ENCODE measurements at regions not wholly inside any gene's neighbourhood (a gene's known extent, or its start where the extent isn't known, plus 50 kb on each side); places are given as distances from the start of the nearest gene placed in this dataset.
"Not testable (repeated sequence)": the region's sequence is repeated elsewhere in the genome, so short reads cannot be mapped to it uniquely, and the experiment has no call there.

- no peak for DNase-seq
- no peaks in the 10 kb centered on the region for H3K36me3 ChIP-seq (ENCODE audit: insufficient read depth in 1 of 2, low read depth in 1 of 2)
- H3K27ac ChIP-seq: no peak overlapping the region
- TF ChIP-seq CTCF (IDR thresholded peaks at IDR 0.05): no peak
- no peaks in the 10 kb centered on the region for H3K9me3 ChIP-seq
- no peak overlapping the region for H3K4me3 ChIP-seq
- intact Hi-C loops (cut with DNase I): no loop called here
- no peak for ATAC-seq
- 34 to 38% (median 36%) methylated on average over 2 of the region's 2 CpGs for WGBS, 3 donors
- no peaks in the 10 kb centered on the region for H3K27me3 ChIP-seq (ENCODE audit: insufficient read depth in 3 of 3, low read length in 2 of 3)
- no peaks in the 10 kb centered on the region for H3K4me1 ChIP-seq
Measured at GRCh38 chr1:147384804-147385203, 142.3 kb downstream of the CHD1L start.

GRCh38 chr1:147388969-147389368, 146.5 kb downstream of the CHD1L start:
- H3K4me3 ChIP-seq: no peak overlapping the region
- H3K36me3 ChIP-seq (ENCODE audit: insufficient read depth in 1 of 2, low read depth in 1 of 2): no peaks in the 10 kb centered on the region
- no peak for TF ChIP-seq CTCF (IDR thresholded peaks at IDR 0.05)
- WGBS, 3 donors: 72 to 73% (median 73%) methylated on average over 4 of the region's 4 CpGs
- DNase-seq (no peak), ATAC-seq (no peak)
- peaks cover 4% of the 10 kb centered on the region for H3K9me3 ChIP-seq
- H3K4me1 ChIP-seq: no peaks in the 10 kb centered on the region
- intact Hi-C loops (cut with DNase I): no loop called here
- H3K27ac ChIP-seq: no peak overlapping the region
- H3K27me3 ChIP-seq (ENCODE audit: insufficient read depth in 3 of 3, low read length in 2 of 3): no peaks in the 10 kb centered on the region

GRCh38 chr1:147389532-147390184, 147.2 kb downstream of the CHD1L start:
- peak in 1 of 2 donors; percentile 30 for DNase-seq
- WGBS, 3 donors: 74% methylated on average over 8 of the region's 8 CpGs

GRCh38 chr1:147390185-147390542, 147.7 kb downstream of the CHD1L start:
- peaks cover 4% of the 10 kb centered on the region for H3K9me3 ChIP-seq
- no peak for ATAC-seq
- intact Hi-C loops (cut with DNase I): no loop called here
- DNase-seq: no peak
- H3K27ac ChIP-seq: no peak overlapping the region
- H3K27me3 ChIP-seq (ENCODE audit: insufficient read depth in 3 of 3, low read length in 2 of 3): no peaks in the 10 kb centered on the region
- no peak overlapping the region for H3K4me3 ChIP-seq
- 21 to 25% (median 24%) methylated on average over 3 of the region's 3 CpGs for WGBS, 3 donors
- no peak for TF ChIP-seq CTCF (IDR thresholded peaks at IDR 0.05)
- H3K36me3 ChIP-seq (ENCODE audit: insufficient read depth in 1 of 2, low read depth in 1 of 2): no peaks in the 10 kb centered on the region
- no peaks in the 10 kb centered on the region for H3K4me1 ChIP-seq

More at GRCh38 chr1:147389532-147390184, 147.2 kb downstream of the CHD1L start:
- Histone ChIP-seq H3K36me3 (ENCODE audit: insufficient read depth in 1 of 2, low read depth in 1 of 2) (no peaks in the 10 kb centered on the region), H3K9me3 (peaks cover 4% of the 10 kb centered on the region), H3K27me3 (ENCODE audit: insufficient read depth in 3 of 3, low read length in 2 of 3) (no peaks in the 10 kb centered on the region), H3K4me3 (no peak overlapping the region), H3K27ac (no peak overlapping the region), H3K4me1 (no peaks in the 10 kb centered on the region)
- intact Hi-C loops (cut with DNase I): no loop called here
- TF ChIP-seq CTCF (IDR thresholded peaks at IDR 0.05): peak; percentile 50
- ATAC-seq: no peak

GRCh38 chr1:147391114-147391513, 148.6 kb downstream of the CHD1L start:
- H3K4me3 ChIP-seq: no peak overlapping the region
- intact Hi-C loops (cut with DNase I): no loop called here
- no peak for TF ChIP-seq CTCF (IDR thresholded peaks at IDR 0.05)
- no peak overlapping the region for H3K27ac ChIP-seq
- H3K9me3 ChIP-seq: peaks cover 4% of the 10 kb centered on the region
- DNase-seq: no peak
- H3K4me1 ChIP-seq: no peaks in the 10 kb centered on the region
- H3K36me3 ChIP-seq (ENCODE audit: insufficient read depth in 1 of 2, low read depth in 1 of 2): no peaks in the 10 kb centered on the region
- no peak for ATAC-seq
- 81 to 94% (median 93%) methylated on average over 8 of the region's 8 CpGs for WGBS, 3 donors
- no peaks in the 10 kb centered on the region for H3K27me3 ChIP-seq (ENCODE audit: insufficient read depth in 3 of 3, low read length in 2 of 3)

- 82 to 88% (median 86%) methylated on average over 19 to 20 of the region's 21 CpGs for WGBS, 3 donors
- H3K36me3 ChIP-seq (ENCODE audit: insufficient read depth in 1 of 2, low read depth in 1 of 2); H3K9me3 ChIP-seq; ATAC-seq; intact Hi-C loops (cut with DNase I); H3K4me1 ChIP-seq; H3K27ac ChIP-seq; H3K4me3 ChIP-seq; DNase-seq; H3K27me3 ChIP-seq (ENCODE audit: insufficient read depth in 3 of 3, low read length in 2 of 3): not testable (repeated sequence)
Measured at GRCh38 chr1:147402326-147403045, 138.8 kb upstream of the BCL9 start.

GRCh38 chr1:147404344-147404743, 137.0 kb upstream of the BCL9 start:
- H3K4me3 ChIP-seq; H3K27ac ChIP-seq; ATAC-seq; H3K36me3 ChIP-seq (ENCODE audit: insufficient read depth in 1 of 2, low read depth in 1 of 2); intact Hi-C loops (cut with DNase I); H3K9me3 ChIP-seq; H3K4me1 ChIP-seq; H3K27me3 ChIP-seq (ENCODE audit: insufficient read depth in 3 of 3, low read length in 2 of 3); DNase-seq: not testable (repeated sequence)
- WGBS, 3 donors: 81 to 85% (median 85%) methylated on average over 3 of the region's 3 CpGs

All from psoas muscle (tissue), 7 donors.